ENCODE measurements at regions not wholly inside any gene's neighbourhood (a gene's known extent, or its start where the extent isn't known, plus 50 kb on each side); places are given as distances from the start of the nearest gene placed in this dataset.

DNA sequence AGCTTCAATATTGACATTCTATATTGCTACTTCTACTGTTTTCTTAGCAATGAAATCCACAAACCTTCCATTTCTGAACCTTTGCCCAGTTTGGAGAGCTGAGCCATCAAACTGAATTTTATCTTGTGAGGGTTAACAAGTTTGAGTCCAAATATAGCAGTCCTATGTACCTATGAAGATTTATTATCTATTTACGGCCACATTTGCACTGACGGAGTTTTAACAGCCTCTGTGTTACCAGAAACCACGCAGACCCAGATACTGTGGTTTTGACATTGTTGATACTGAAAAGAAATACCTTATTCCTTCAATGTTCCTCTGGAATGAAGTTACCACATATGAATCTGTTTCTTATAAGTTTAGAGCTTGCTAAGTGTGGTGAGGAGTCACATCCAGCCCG, 172.6 kb downstream of the FGFR2 start:
- DNase-seq = no peak

DNA sequence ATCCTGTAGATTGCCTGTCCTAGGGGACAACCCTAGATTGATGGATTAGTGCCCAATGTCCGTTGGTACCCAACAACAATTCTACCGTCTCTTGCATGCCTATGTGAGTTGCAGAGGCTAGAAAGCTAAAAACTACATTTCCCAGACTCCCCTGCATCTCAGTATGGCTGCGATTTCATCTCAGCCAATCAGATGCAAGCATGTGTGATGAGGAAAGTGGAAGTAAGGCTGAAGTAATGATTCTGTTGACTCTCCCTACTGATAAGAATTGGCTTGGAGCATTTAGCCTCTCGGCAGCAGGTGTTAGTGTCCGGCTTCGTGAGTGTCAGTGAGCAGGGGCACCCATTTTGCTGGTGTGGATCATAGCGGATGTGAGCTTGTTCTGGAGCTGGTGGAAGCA, 171.9 kb downstream of the FGFR2 start:
- no peak for DNase-seq
